C1 segment of cervical spinal cord (tissue), 14 donors: ENCODE measurements at regions not wholly inside any gene's neighbourhood (a gene's known extent, or its start where the extent isn't known, plus 50 kb on each side); places are given as distances from the start of the nearest gene placed in this dataset.
"Not testable (repeated sequence)": the region's sequence is repeated elsewhere in the genome, so short reads cannot be mapped to it uniquely, and the experiment has no call there.

ENCODE experiments used
- DNase-seq, 14 donors: peaks; one replicate each; lab custom pipeline; 2025; lab: John Stamatoyannopoulos, UW

GRCh38 chr15:59833366-59833765 lies 144.2 kb upstream of the BNIP2 start:
- DNase-seq: no peak

GRCh38 chr15:59830873-59831272 lies 141.8 kb upstream of the BNIP2 start:
- no peak for DNase-seq

DNA sequence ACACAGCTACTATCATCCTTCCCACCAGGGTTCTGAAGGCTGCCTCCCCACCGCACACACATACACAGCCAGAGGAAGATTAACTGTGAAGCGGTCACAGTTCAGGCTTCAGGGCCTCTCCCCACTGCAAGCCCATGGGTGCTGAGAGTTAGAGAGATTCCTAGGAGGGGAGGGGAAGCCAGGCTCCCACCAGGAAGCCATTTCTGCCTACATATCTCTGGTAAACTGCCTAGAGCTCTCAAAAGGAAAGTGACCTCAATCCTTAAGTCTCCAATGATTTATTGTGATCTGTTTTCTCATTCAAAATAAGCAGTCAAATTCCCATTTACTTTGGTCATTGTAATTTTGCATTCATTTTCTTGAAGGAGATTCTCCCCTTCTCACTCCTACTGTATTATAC lies 141.0 kb upstream of the BNIP2 start:
- no peak for DNase-seq

DNA sequence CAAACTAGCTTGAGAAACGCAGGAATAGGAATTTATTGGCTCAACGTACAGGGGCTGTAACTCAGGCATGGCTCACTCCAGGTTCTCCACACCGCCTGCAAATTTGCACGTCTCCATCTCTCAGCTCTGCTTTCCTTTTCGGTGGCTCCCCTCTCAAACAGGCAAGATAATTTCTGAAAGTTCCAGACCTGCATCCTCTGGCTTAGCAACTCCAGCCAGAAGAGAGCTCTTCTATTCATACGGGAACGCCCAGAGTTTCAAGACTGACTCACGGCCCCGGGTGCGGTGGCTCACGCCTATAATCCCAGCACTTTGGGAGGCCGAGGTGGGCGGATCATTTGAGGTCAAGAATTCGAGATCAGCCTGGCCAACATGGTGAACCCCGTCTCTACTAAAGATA lies 139.7 kb upstream of the BNIP2 start:
- DNase-seq: no peak

- DNase-seq: no peak
Measured at GRCh38 chr15:59828263-59828662, 139.1 kb upstream of the BNIP2 start.

DNA sequence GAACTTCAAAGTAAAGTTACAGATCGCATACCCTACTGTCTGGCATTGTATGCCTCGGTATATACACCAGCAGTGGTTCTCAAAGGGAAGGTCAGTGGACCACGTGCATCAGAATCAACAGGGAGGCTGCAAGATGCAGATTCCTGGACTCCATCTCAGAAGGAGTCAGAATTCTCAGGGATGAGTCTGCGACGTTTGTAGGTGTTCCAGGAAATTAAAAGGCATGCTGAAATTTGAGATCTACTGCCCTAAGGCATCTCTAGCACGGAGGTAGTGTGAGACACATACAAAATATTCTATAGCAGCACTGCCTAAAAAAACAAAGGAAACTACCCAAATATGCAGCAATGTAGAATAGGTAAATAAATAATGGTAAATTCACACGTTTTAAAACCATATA lies 136.8 kb upstream of the BNIP2 start:
- DNase-seq: no peak

DNA sequence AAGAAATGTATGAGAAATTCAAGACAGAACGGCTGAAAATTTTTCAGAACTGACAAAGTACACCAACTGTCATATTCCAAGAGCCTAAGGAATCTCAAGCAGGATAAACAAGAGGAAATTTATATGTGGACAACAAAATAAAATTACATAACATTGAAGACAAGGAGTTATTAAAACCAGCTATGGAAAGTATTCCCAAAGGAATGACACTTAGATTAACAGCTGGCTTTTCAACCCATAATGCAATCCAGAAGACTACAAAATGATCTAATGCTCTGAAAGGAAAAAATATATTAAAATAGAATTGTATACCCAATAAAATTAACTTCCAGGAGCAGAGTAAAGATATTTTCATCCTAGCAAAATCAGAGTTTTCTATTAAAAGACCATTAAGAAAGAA lies 132.2 kb upstream of the BNIP2 start:
- no peak for DNase-seq

DNA sequence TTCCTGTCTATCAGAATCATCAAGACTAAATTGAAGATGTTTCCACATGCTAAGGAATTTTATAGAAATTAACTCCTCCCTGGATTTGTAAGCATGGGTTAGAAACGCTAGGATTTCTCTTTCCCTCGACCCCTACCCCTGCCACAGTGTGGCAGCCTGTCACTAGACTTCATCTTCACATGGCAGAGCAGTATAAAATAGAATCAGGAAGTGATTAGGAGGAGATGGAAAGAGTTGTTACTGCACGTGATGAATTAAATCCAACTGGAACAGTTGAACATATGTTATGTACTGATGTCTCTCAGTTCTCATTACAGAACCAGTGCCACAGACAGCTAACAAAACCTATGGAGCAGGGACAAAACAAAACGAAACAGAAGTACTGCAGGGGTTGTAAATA lies 130.0 kb upstream of the BNIP2 start:
- peak in 1 of 14 donors; percentile 1 for DNase-seq

DNA sequence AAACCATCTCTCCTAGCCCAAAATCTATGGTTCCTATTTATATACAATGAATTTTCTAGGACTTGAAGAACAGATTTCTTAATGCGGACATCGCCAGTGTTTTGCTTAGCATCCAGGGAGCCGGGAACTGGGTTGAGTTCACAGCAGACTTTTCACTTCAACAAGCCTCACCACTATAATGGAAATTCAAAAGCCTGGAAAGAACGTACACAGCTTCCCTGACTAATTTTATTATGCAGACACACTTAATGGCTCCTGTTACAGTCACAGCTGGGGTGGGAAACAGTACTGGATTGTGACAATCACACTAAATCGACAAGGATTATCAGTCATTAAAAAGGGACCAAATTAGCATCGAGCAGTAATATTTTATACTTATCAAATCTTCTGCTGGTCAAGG lies 129.2 kb upstream of the BNIP2 start:
- no peak for DNase-seq

DNA sequence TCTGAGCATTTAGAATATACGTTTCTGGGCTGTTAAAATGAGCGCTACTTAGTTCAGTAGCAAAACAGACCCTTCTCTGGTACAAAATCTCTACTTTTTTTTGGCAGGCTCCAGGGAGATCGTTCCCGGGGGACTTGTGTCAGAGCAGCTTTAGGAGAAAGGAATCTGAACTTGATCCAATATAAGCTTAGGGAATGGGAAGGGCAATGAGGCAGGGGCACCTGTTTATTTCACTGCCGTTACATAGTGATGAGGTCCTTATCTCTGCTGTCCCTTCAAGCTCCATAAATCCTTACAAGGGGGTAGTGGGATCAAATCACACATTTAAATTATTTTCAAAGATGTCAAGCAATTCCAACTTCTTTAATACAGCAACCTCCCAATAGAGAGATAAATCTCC lies 128.7 kb upstream of the BNIP2 start:
- no peak for DNase-seq

- no peak for DNase-seq
Measured at GRCh38 chr15:59817053-59817452, 127.9 kb upstream of the BNIP2 start.

GRCh38 chr15:59814409-59814808 lies 125.3 kb upstream of the BNIP2 start:
- no peak for DNase-seq

GRCh38 chr15:59812889-59813288 lies 123.8 kb upstream of the BNIP2 start:
- DNase-seq: no peak

- DNase-seq: no peak
Measured at GRCh38 chr15:59812250-59812870, 123.2 kb upstream of the BNIP2 start.

GRCh38 chr15:59803293-59803966 lies 114.3 kb upstream of the BNIP2 start:
- not testable (repeated sequence) for DNase-seq

- no peak for DNase-seq
Measured at GRCh38 chr15:59801649-59802048, 112.5 kb upstream of the BNIP2 start.

DNA sequence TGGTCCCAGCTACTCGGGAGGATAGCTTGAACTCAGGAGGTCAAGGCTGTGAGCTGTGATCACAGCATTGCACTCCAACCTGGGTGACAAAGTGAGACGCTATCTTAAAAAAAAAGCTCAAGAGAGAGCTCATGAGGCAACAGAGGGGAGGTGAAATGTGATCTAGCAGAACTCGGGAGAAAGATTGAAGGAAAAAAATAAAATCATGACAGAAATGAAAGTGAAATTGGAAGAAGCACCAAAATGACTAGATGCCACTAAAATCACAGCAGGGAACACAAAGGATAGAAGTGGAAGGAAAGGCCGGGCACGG lies 109.4 kb upstream of the BNIP2 start:
- no peak for DNase-seq

- DNase-seq: no peak
Measured at GRCh38 chr15:59797756-59798604, 108.9 kb upstream of the BNIP2 start.

GRCh38 chr15:59794229-59794886 lies 105.2 kb upstream of the BNIP2 start:
- no peak for DNase-seq

- DNase-seq: no peak
Measured at GRCh38 chr15:59792359-59792758, 103.2 kb upstream of the BNIP2 start.

- DNase-seq: no peak
Measured at GRCh38 chr15:59791755-59792154, 102.6 kb upstream of the BNIP2 start.

- no peak for DNase-seq
Measured at GRCh38 chr15:59791079-59791478, 102.0 kb upstream of the BNIP2 start.
